Kidney (tissue), 13 donors: ENCODE measurements at regions not wholly inside any gene's neighbourhood (a gene's known extent, or its start where the extent isn't known, plus 50 kb on each side); places are given as distances from the start of the nearest gene placed in this dataset.

Experiments used
- DNase-seq, 5 donors: peaks; one replicate each; pipeline ENCODE4 v3.0.0-alpha.2; 2013 to 2020
- FAIRE-seq: peaks from 2 replicates; lab custom pipeline; 2012; peaks lifted over from hg19 to GRCh38; lab: Jason Lieb, UNC
- H3K27ac ChIP-seq, 2 donors: one replicate each; pipeline ENCODE4 v1.7.0; 2013; ENCODE audit warnings: low read depth in 2 of 2, low read length in 2 of 2, inconsistent platforms in 1 of 2
- H3K27me3 ChIP-seq: one replicate; pipeline ENCODE4 v1.7.1; 2013; ENCODE audit warnings: low read length, inconsistent platforms; ENCODE audit not compliant: control insufficient read depth, insufficient read depth
- H3K36me3 ChIP-seq, 3 donors: one replicate each; pipeline versions ENCODE4 v1.7.0 to v1.7.1; 2013; ENCODE audit warnings: low read length in 3 of 3, control low read depth in 1 of 3, inconsistent platforms in 1 of 3; ENCODE audit not compliant: insufficient read depth in 3 of 3, control insufficient read depth in 2 of 3
- H3K4me1 ChIP-seq, 3 donors: one replicate each; pipeline versions ENCODE4 v1.7.0 to v1.7.1; 2013; ENCODE audit warnings: low read length in 3 of 3, inconsistent platforms in 1 of 3, low read depth in 1 of 3; ENCODE audit not compliant: control insufficient read depth in 2 of 3, insufficient read depth in 2 of 3
- H3K4me3 ChIP-seq, 3 donors: one replicate each; pipeline versions ENCODE4 v1.7.0 to v1.8.1; 2013; ENCODE audit warnings: low read length in 3 of 3, control low read depth in 1 of 3, inconsistent platforms in 1 of 3
- H3K9ac ChIP-seq, 3 donors: one replicate each; pipeline versions ENCODE4 v1.7.0 to v1.7.1; 2013; ENCODE audit warnings: low read length in 3 of 3, control low read depth in 1 of 3, inconsistent platforms in 1 of 3
- H3K9me3 ChIP-seq, 3 donors: one replicate each; pipeline versions ENCODE4 v1.7.0 to v1.7.1; 2013; ENCODE audit warnings: low read length in 3 of 3, control low read depth in 1 of 3, inconsistent platforms in 1 of 3; ENCODE audit not compliant: control insufficient read depth in 2 of 3, insufficient read depth in 1 of 3
- CTCF ChIP-seq: IDR thresholded peaks from 3 replicates; pipeline ENCODE4 v1.5.1; 2012; ENCODE audit warnings: mild to moderate bottlenecking, moderate library complexity, borderline replicate concordance; ENCODE audit not compliant: insufficient read depth; ENCODE audit errors: extremely low read depth
- intact Hi-C: fragments of 100-400 bp; cut with DNase I; formaldehyde crosslinking; loops from one replicate; pipeline ENCODE4 v1.11.1; 2022
- donor health status: control.
- donor health status: control.
- donor health status: control.
- donor health status: control.
- donor health status: control.
- donor health status: DM: yes; HTN: yes; CAD: no.
- donor health status: Normal renal cell carcinoma (clear cell type).

GRCh38 chr11:91959411-91959810 lies 265.2 kb upstream of the FAT3 start:
- H3K9me3 ChIP-seq = peaks cover 0 to 6% (median 0%) of the 10 kb centered on the region in 3 donors
- H3K27me3 ChIP-seq = no peaks in the 10 kb centered on the region
- FAIRE-seq = no peak
- no peak for DNase-seq
- intact Hi-C loops = no loop called here
- no peak overlapping the region for H3K4me3 ChIP-seq
- H3K27ac ChIP-seq = no peak overlapping the region
- H3K36me3 ChIP-seq = no peaks in the 10 kb centered on the region
- H3K4me1 ChIP-seq = no peaks in the 10 kb centered on the region
- TF ChIP-seq CTCF = no peak
- no peak overlapping the region for H3K9ac ChIP-seq

- H3K27me3 ChIP-seq = no peaks in the 10 kb centered on the region
- no peaks in the 10 kb centered on the region for H3K4me1 ChIP-seq
- intact Hi-C loops = no loop called here
- no peak for DNase-seq
- peaks cover 0 to 6% (median 0%) of the 10 kb centered on the region in 3 donors for H3K9me3 ChIP-seq
- no peak overlapping the region for H3K9ac ChIP-seq
- no peak for TF ChIP-seq CTCF
- H3K4me3 ChIP-seq = no peak overlapping the region
- no peak overlapping the region for H3K27ac ChIP-seq
- FAIRE-seq = no peak
- H3K36me3 ChIP-seq = no peaks in the 10 kb centered on the region
Observed at GRCh38 chr11:91956711-91957110, 267.9 kb upstream of the FAT3 start.

GRCh38 chr11:91955206-91955605 lies 269.4 kb upstream of the FAT3 start:
- Histone ChIP-seq H3K4me3 (no peak overlapping the region), H3K27ac (no peak overlapping the region), H3K27me3 (no peaks in the 10 kb centered on the region), H3K9me3 (no peaks in the 10 kb centered on the region), H3K4me1 (no peaks in the 10 kb centered on the region), H3K9ac (no peak overlapping the region), H3K36me3 (no peaks in the 10 kb centered on the region)
- no peak for DNase-seq
- TF ChIP-seq CTCF = no peak
- intact Hi-C loops = no loop called here
- FAIRE-seq = no peak

GRCh38 chr11:91952056-91952455 lies 272.6 kb upstream of the FAT3 start:
- Histone ChIP-seq H3K9ac (no peak overlapping the region), H3K27ac (no peak overlapping the region), H3K9me3 (no peaks in the 10 kb centered on the region), H3K4me1 (peaks cover 0 to 5% (median 0%) of the 10 kb centered on the region in 3 donors), H3K36me3 (no peaks in the 10 kb centered on the region), H3K4me3 (no peak overlapping the region), H3K27me3 (no peaks in the 10 kb centered on the region)
- FAIRE-seq = no peak
- TF ChIP-seq CTCF = no peak
- DNase-seq = no peak
- intact Hi-C loops = no loop called here
